KMS-11 (cell line): ENCODE measurements at regions not wholly inside any gene's neighbourhood (a gene's known extent, or its start where the extent isn't known, plus 50 kb on each side); places are given as distances from the start of the nearest gene placed in this dataset.

ENCODE experiments used
- H2AFZ ChIP-seq: fragments of 200-600 bp; sonication (generic); 2 replicates; pipeline ENCODE4 v1.6.1; 2016; ENCODE audit warnings: antibody characterized with exemption, mixed run types, low read depth
- H3K27ac ChIP-seq: fragments of 200-600 bp; sonication (generic); 2 replicates; pipeline ENCODE4 v1.6.1; 2016; ENCODE audit warnings: mild to moderate bottlenecking, mixed run types
- H3K27me3 ChIP-seq: fragments of 200-600 bp; sonication (generic); 2 replicates; pipeline ENCODE4 v1.6.1; 2017; ENCODE audit warnings: mild to moderate bottlenecking, low read depth, mixed run types, moderate library complexity; ENCODE audit not compliant: insufficient read depth
- H3K36me3 ChIP-seq: fragments of 200-600 bp; sonication (generic); 2 replicates; pipeline ENCODE4 v1.6.1; 2017; ENCODE audit warnings: mild to moderate bottlenecking, mixed run types; ENCODE audit not compliant: insufficient read depth
- H3K4me1 ChIP-seq: fragments of 200-600 bp; sonication (generic); 2 replicates; pipeline ENCODE4 v1.6.1; 2016; ENCODE audit warnings: mild to moderate bottlenecking, low read depth, mixed run types; ENCODE audit not compliant: poor library complexity, severe bottlenecking
- H3K4me2 ChIP-seq: fragments of 200-600 bp; sonication (generic); 2 replicates; pipeline ENCODE4 v1.7.0; 2016; ENCODE audit warnings: mild to moderate bottlenecking, mixed run types
- H3K4me3 ChIP-seq: fragments of 200-600 bp; sonication (generic); IDR thresholded peaks from 2 replicates; pipeline ENCODE4 v1.6.1; 2017; ENCODE audit warnings: low read depth, low read length, mixed read lengths; ENCODE audit not compliant: insufficient read depth
- H3K79me2 ChIP-seq: fragments of 200-600 bp; sonication (generic); 2 replicates; pipeline ENCODE4 v1.6.1; 2016; ENCODE audit warnings: low read depth, mixed run types; ENCODE audit not compliant: insufficient read depth
- H3K9ac ChIP-seq: fragments of 200-600 bp; sonication (generic); 2 replicates; pipeline ENCODE4 v1.6.1; 2016; ENCODE audit warnings: mild to moderate bottlenecking, mixed run types
- H4K20me1 ChIP-seq: fragments of 200-600 bp; sonication (generic); 2 replicates; pipeline ENCODE4 v1.6.1; 2016; ENCODE audit warnings: mild to moderate bottlenecking, mixed run types; ENCODE audit not compliant: insufficient read depth
- TF ChIP-seq, protein P1 (sequence below): fragments of 200-600 bp; sonication (generic); conservative IDR thresholded peaks from 2 replicates; pipeline ENCODE4 v1.6.1; 2017; ENCODE audit warnings: low read depth, mild to moderate bottlenecking, antibody characterized with exemption, low read length, moderate library complexity, mixed read lengths

DNA sequence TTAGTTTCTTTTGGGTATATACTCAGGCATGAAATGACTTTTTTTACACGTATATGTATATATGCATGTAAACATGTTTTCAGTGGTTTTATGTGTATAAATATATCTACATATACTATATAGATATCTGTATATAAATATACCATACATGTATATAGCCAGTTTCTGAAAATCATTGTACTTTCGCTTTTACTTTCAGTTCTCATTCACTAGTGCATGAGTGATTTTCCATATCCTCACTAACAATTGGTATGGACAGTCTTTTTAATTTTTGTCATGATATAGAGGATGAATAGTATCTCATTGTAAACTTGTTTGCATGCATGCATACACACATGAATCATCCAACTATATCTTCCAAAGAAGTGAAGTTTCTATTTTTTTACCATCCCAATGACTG lies 877.1 kb upstream of the CDH8 start:
- Histone ChIP-seq H3K36me3 (no peaks in the 10 kb centered on the region), H3K9ac (no peak overlapping the region), H3K27me3 (no peaks in the 10 kb centered on the region), H3K79me2 (no peaks in the 10 kb centered on the region), H3K4me3 (no peak overlapping the region), H3K27ac (no peak overlapping the region), H4K20me1 (no peaks in the 10 kb centered on the region), H3K4me2 (no peak overlapping the region), H3K4me1 (no peaks in the 10 kb centered on the region), H2AFZ (no peak overlapping the region)
- TF ChIP-seq, protein P1, sequence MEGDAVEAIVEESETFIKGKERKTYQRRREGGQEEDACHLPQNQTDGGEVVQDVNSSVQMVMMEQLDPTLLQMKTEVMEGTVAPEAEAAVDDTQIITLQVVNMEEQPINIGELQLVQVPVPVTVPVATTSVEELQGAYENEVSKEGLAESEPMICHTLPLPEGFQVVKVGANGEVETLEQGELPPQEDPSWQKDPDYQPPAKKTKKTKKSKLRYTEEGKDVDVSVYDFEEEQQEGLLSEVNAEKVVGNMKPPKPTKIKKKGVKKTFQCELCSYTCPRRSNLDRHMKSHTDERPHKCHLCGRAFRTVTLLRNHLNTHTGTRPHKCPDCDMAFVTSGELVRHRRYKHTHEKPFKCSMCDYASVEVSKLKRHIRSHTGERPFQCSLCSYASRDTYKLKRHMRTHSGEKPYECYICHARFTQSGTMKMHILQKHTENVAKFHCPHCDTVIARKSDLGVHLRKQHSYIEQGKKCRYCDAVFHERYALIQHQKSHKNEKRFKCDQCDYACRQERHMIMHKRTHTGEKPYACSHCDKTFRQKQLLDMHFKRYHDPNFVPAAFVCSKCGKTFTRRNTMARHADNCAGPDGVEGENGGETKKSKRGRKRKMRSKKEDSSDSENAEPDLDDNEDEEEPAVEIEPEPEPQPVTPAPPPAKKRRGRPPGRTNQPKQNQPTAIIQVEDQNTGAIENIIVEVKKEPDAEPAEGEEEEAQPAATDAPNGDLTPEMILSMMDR, result no peak

GRCh38 chr16:62909597-62909996 lies 873.4 kb upstream of the CDH8 start:
- Histone ChIP-seq H3K4me1 (no peaks in the 10 kb centered on the region), H3K4me2 (no peak overlapping the region), H2AFZ (no peak overlapping the region), H3K27me3 (no peaks in the 10 kb centered on the region), H3K36me3 (no peaks in the 10 kb centered on the region), H3K27ac (no peak overlapping the region), H3K79me2 (no peaks in the 10 kb centered on the region), H3K9ac (no peak overlapping the region), H3K4me3 (no peak overlapping the region), H4K20me1 (no peaks in the 10 kb centered on the region)
- TF ChIP-seq, protein P1, result no peak

DNA sequence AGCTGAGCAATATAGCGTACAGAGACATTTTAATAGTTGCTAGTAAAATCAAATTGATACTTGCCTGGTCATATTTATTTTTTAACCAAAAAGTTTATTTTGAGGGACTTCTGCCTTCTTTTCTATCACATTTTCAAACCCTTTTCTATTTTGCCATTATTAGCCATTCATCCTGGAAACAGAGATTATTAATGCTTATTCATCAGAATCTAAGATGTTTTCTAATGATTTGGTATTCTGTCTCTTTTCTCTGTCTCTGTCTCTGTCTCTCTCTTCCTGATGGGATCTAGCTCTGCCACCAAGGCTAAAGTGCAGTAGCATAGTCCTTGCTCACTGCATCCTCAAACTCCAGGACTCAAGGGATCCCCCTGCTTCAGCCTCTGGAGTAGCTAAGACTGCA lies 871.3 kb upstream of the CDH8 start:
- H3K36me3 ChIP-seq, result no peaks in the 10 kb centered on the region
- no peaks in the 10 kb centered on the region for H3K4me1 ChIP-seq
- no peak overlapping the region for H3K27ac ChIP-seq
- H3K27me3 ChIP-seq, result no peaks in the 10 kb centered on the region
- H4K20me1 ChIP-seq, result no peaks in the 10 kb centered on the region
- no peak overlapping the region for H3K9ac ChIP-seq
- H3K4me2 ChIP-seq, result no peak overlapping the region
- TF ChIP-seq, protein P1, result no peak
- no peak overlapping the region for H2AFZ ChIP-seq
- H3K4me3 ChIP-seq, result no peak overlapping the region
- no peaks in the 10 kb centered on the region for H3K79me2 ChIP-seq

DNA sequence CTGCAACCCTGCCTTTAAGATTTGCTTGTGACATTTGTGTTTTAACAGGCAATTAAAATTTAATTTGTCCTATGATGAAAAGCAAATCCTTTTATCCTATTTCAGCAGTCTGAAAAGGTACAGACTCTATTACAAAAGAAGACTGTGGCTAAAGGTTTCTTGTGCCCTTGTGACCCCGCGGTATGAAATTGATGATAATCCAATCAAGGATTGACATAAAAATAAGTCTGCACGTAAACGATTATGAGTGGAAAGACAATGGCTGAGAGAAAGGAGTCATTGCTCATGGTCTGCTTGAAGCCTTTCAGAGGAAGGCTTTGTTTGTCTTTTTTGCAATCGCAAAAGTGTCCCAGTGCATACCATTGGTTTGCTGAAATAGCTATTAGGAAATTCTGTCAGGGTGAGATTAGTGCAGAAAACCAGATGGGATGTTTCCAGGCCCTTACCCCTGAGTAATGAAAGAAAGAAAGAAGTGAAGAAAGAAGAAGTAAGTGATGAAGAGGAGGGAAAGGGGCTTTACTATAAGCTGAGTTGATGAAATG lies 867.8 kb upstream of the CDH8 start:
- H3K4me3 ChIP-seq, result no peak overlapping the region
- H2AFZ ChIP-seq, result no peak overlapping the region
- H3K9ac ChIP-seq, result no peak overlapping the region
- TF ChIP-seq, protein P1, result no peak
- H3K79me2 ChIP-seq, result no peaks in the 10 kb centered on the region
- no peaks in the 10 kb centered on the region for H3K4me1 ChIP-seq
- no peaks in the 10 kb centered on the region for H3K27me3 ChIP-seq
- H3K4me2 ChIP-seq, result no peak overlapping the region
- H4K20me1 ChIP-seq, result no peaks in the 10 kb centered on the region
- H3K36me3 ChIP-seq, result no peaks in the 10 kb centered on the region
- no peak overlapping the region for H3K27ac ChIP-seq
